ENCODE measurements at regions not wholly inside any gene's neighbourhood (a gene's known extent, or its start where the extent isn't known, plus 50 kb on each side); places are given as distances from the start of the nearest gene placed in this dataset.

- no peak overlapping the region for H3K27ac Mint-ChIP-seq (ENCODE audit: unreplicated experiment)
- DNase-seq (ENCODE audit: low read depth, low spot score): no peak
- TF ChIP-seq CTCF (conservative IDR thresholded peaks at IDR 0.05): no peak
- no peaks in the 10 kb centered on the region for H3K27me3 Mint-ChIP-seq (ENCODE audit: low read depth)
- peaks cover 5% of the 10 kb centered on the region for H3K4me1 Mint-ChIP-seq
- H3K9me3 Mint-ChIP-seq: peaks cover 4% of the 10 kb centered on the region
- no peaks in the 10 kb centered on the region for H3K36me3 Mint-ChIP-seq (ENCODE audit: low read depth)
- H3K4me3 Mint-ChIP-seq: no peak overlapping the region
Measured at GRCh38 chr13:89375839-89376238, 1704.7 kb downstream of the SLITRK5 start.

- no peaks in the 10 kb centered on the region for H3K36me3 Mint-ChIP-seq (ENCODE audit: low read depth)
- no peak overlapping the region for H3K27ac Mint-ChIP-seq (ENCODE audit: unreplicated experiment)
- no peak for DNase-seq (ENCODE audit: low read depth, low spot score)
- no peaks in the 10 kb centered on the region for H3K27me3 Mint-ChIP-seq (ENCODE audit: low read depth)
- peaks cover 5% of the 10 kb centered on the region for H3K4me1 Mint-ChIP-seq
- TF ChIP-seq CTCF (conservative IDR thresholded peaks at IDR 0.05): no peak
- H3K9me3 Mint-ChIP-seq: peaks cover 4% of the 10 kb centered on the region
- H3K4me3 Mint-ChIP-seq: no peak overlapping the region
Measured at GRCh38 chr13:89380101-89380500, 1708.9 kb downstream of the SLITRK5 start.

GRCh38 chr13:89382981-89383380 lies 1711.8 kb downstream of the SLITRK5 start:
- Mint-ChIP-seq H3K4me1 (peaks cover 5% of the 10 kb centered on the region), H3K9me3 (peaks cover 6% of the 10 kb centered on the region), H3K27me3 (ENCODE audit: low read depth) (peaks cover 3% of the 10 kb centered on the region), H3K36me3 (ENCODE audit: low read depth) (no peaks in the 10 kb centered on the region), H3K27ac (ENCODE audit: unreplicated experiment) (no peak overlapping the region), H3K4me3 (no peak overlapping the region)
- no peak for TF ChIP-seq CTCF (conservative IDR thresholded peaks at IDR 0.05)
- no peak for DNase-seq (ENCODE audit: low read depth, low spot score)

- no peak for TF ChIP-seq CTCF (conservative IDR thresholded peaks at IDR 0.05)
- H3K36me3 Mint-ChIP-seq (ENCODE audit: low read depth): no peaks in the 10 kb centered on the region
Measured at GRCh38 chr13:89383891-89384290, 1712.7 kb downstream of the SLITRK5 start.

GRCh38 chr13:89393758-89394304 lies 1722.7 kb downstream of the SLITRK5 start:
- no peak overlapping the region for H3K4me3 Mint-ChIP-seq
- H3K4me1 Mint-ChIP-seq: no peaks in the 10 kb centered on the region
- H3K27me3 Mint-ChIP-seq (ENCODE audit: low read depth): no peaks in the 10 kb centered on the region
- no peak for TF ChIP-seq CTCF (conservative IDR thresholded peaks at IDR 0.05)
- no peak for DNase-seq (ENCODE audit: low read depth, low spot score)
- no peak overlapping the region for H3K27ac Mint-ChIP-seq (ENCODE audit: unreplicated experiment)
- H3K36me3 Mint-ChIP-seq (ENCODE audit: low read depth): no peaks in the 10 kb centered on the region
- peaks cover 3% of the 10 kb centered on the region for H3K9me3 Mint-ChIP-seq

More at GRCh38 chr13:89383891-89384290, 1712.7 kb downstream of the SLITRK5 start:
- peaks cover 6% of the 10 kb centered on the region for H3K9me3 Mint-ChIP-seq
- no peak for DNase-seq (ENCODE audit: low read depth, low spot score)
- H3K4me1 Mint-ChIP-seq: peaks cover under 1% of the 10 kb centered on the region
- peaks cover 3% of the 10 kb centered on the region for H3K27me3 Mint-ChIP-seq (ENCODE audit: low read depth)
- no peak overlapping the region for H3K27ac Mint-ChIP-seq (ENCODE audit: unreplicated experiment)
- no peak overlapping the region for H3K4me3 Mint-ChIP-seq
